Ovary (tissue), 3 donors: ENCODE measurements at regions not wholly inside any gene's neighbourhood (a gene's known extent, or its start where the extent isn't known, plus 50 kb on each side); places are given as distances from the start of the nearest gene placed in this dataset.

ENCODE experiments used
- EP300 ChIP-seq: sonication (generic); formaldehyde crosslinking; IDR thresholded peaks from one replicate; pipeline ENCODE4 v1.6.1; 2017; ENCODE audit warnings: antibody characterized with exemption
- POLR2A ChIP-seq: fragments of 450-650 bp; IDR thresholded peaks from one replicate; pipeline ENCODE4 v1.6.1; 2017; ENCODE audit warnings: antibody characterized with exemption, mild to moderate bottlenecking, moderate library complexity
- TF ChIP-seq, protein P1 (sequence below), 3 donors: fragments of 450-650 bp in 2 of 3; fragments of 200-600 bp in 1 of 3; IDR thresholded peaks; one replicate each; pipeline versions ENCODE4 v1.5.1 to v1.8.0; 2016 to 2022; ENCODE audit warnings: antibody characterized with exemption in 3 of 3, mild to moderate bottlenecking in 1 of 3
- donor health status: DM: no; HTN: no; CAD: no.

GRCh38 chr3:86790884-86791549 lies 199.9 kb downstream of the VGLL3 start:
- TF ChIP-seq, protein P1, sequence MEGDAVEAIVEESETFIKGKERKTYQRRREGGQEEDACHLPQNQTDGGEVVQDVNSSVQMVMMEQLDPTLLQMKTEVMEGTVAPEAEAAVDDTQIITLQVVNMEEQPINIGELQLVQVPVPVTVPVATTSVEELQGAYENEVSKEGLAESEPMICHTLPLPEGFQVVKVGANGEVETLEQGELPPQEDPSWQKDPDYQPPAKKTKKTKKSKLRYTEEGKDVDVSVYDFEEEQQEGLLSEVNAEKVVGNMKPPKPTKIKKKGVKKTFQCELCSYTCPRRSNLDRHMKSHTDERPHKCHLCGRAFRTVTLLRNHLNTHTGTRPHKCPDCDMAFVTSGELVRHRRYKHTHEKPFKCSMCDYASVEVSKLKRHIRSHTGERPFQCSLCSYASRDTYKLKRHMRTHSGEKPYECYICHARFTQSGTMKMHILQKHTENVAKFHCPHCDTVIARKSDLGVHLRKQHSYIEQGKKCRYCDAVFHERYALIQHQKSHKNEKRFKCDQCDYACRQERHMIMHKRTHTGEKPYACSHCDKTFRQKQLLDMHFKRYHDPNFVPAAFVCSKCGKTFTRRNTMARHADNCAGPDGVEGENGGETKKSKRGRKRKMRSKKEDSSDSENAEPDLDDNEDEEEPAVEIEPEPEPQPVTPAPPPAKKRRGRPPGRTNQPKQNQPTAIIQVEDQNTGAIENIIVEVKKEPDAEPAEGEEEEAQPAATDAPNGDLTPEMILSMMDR (IDR thresholded peaks at IDR 0.05) = no peak
- TF ChIP-seq POLR2A = no peak
- TF ChIP-seq EP300 = no peak
